Cardiac fibroblast (primary cell): ENCODE measurements at regions not wholly inside any gene's neighbourhood (a gene's known extent, or its start where the extent isn't known, plus 50 kb on each side); places are given as distances from the start of the nearest gene placed in this dataset.

ENCODE experiments used
- DNase-seq, 2 donors: peaks; one replicate each; pipeline versions ENCODE4 v3.0.0 to v3.0.0-alpha.2; 2010; ENCODE audit warnings: low read depth in 2 of 2
- H3K4me3 ChIP-seq, 2 donors: replicated peaks in 1 of 2; 1 replicate in 1 of 2; 2 replicates in 1 of 2; pipeline ENCODE4 v1.5.1; 2011; ENCODE audit warnings: low read depth in 2 of 2, low read length in 2 of 2, mild to moderate bottlenecking in 2 of 2, moderate library complexity in 1 of 2
- TF ChIP-seq, protein P1 (sequence below): IDR thresholded peaks from one replicate; pipeline ENCODE4 v1.5.1; 2011; ENCODE audit warnings: low read depth, mild to moderate bottlenecking, low read length, inconsistent platforms

DNA sequence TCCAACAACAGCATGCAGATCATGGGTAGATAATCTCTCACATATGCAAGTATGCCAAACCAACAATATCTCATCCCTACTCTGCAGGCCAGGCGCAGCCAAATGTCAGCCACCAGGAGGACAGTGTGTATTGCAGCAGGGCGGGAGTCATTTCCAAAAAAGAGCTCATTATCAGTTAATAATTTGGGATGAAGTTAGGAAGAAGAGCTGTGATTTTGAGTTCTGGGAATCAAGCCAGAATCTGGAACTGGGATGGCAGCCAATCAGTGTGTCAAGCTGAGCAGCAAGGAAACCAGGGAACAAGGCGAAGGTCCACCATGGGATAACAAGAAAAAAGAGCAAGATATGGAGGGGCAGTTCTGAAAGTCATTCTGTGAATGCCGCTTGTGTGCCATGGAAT lies 88.2 kb upstream of the CAMK2D start:
- TF ChIP-seq, protein P1, sequence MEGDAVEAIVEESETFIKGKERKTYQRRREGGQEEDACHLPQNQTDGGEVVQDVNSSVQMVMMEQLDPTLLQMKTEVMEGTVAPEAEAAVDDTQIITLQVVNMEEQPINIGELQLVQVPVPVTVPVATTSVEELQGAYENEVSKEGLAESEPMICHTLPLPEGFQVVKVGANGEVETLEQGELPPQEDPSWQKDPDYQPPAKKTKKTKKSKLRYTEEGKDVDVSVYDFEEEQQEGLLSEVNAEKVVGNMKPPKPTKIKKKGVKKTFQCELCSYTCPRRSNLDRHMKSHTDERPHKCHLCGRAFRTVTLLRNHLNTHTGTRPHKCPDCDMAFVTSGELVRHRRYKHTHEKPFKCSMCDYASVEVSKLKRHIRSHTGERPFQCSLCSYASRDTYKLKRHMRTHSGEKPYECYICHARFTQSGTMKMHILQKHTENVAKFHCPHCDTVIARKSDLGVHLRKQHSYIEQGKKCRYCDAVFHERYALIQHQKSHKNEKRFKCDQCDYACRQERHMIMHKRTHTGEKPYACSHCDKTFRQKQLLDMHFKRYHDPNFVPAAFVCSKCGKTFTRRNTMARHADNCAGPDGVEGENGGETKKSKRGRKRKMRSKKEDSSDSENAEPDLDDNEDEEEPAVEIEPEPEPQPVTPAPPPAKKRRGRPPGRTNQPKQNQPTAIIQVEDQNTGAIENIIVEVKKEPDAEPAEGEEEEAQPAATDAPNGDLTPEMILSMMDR, result peak; percentile 12
- no peak overlapping the region for H3K4me3 ChIP-seq
- DNase-seq, result peak; percentile 64 to 76

DNA sequence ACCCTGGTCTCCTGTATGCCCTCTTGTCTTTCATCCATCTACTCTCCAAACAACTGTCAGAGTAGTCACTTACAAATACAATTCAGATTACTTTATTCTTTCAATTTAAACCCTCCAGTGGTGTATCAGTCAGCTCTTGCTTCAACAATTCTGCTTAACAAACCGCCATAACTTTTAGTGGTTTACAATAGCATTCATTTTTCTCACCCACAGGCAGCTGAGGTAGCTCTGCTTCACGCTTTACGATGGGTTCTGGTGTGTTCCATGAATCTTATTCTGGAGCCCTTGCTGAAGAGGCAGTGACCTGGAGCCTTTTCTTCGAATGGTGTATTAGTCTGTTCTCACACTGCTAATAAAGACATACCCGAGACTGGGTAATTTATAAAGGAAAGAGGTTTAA lies 86.2 kb upstream of the CAMK2D start:
- no peak overlapping the region for H3K4me3 ChIP-seq
- TF ChIP-seq, protein P1, result no peak
- DNase-seq, result no peak

DNA sequence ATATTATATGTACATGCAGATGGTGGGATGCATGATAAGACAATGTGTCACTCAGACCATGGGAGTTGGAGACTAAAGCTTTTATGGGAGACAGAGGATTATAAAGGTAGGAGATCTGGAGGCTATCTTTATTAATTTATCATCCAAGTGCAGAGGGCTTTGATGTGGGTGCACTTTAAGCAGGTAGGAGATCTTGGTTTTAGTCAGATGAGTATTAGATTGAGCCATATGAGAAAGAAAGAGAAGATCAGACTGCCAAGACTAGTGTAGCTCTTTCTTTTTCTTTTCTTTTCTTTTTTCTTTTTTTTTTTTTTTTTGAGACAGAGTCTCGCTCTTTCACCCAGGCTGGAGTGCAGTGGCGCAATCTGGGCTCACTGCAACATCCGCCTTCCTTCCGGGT lies 84.9 kb upstream of the CAMK2D start:
- no peak for DNase-seq
- H3K4me3 ChIP-seq, result no peak overlapping the region
- TF ChIP-seq, protein P1, result no peak

DNA sequence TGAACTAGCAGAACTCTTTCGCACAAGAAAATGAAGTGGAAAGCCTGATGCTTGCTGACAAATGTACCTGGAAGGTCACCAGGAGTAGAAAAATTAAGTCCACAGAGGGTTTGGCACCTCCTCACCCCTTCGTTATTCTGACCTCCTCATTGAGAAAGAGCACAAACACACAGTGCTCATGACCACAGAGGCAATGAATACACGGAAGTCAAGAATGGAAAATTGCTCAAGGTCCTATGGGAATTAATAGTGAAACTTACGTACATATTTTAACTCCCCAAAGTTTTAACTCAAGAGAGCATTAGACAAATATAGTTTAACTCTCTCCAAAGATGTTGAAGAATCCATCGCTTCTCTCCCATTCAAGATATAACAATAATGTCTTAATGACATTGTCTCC lies 83.6 kb upstream of the CAMK2D start:
- DNase-seq, result peak; percentile 22 to 84
- TF ChIP-seq, protein P1, result no peak
- H3K4me3 ChIP-seq, result no peak overlapping the region

DNA sequence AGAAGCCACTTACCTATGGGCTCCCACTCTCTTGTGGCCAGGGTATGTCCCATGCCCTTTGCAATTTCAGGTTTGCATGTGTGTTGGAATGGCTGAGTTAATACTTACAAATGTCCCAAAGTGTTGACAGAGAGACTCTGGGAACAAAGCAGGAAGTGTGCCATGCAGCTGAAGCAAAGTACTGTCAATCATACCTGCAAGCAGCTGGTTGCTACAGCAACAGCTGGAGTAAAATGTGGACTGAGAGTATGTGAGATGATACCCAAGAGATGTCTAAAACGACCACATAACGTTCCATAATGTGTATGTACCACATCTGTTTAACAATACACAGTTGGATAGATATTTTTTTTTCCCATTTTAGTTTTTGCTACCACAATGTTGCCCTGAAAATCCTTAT lies 82.8 kb upstream of the CAMK2D start:
- H3K4me3 ChIP-seq, result no peak overlapping the region
- TF ChIP-seq, protein P1, result no peak
- DNase-seq, result no peak

DNA sequence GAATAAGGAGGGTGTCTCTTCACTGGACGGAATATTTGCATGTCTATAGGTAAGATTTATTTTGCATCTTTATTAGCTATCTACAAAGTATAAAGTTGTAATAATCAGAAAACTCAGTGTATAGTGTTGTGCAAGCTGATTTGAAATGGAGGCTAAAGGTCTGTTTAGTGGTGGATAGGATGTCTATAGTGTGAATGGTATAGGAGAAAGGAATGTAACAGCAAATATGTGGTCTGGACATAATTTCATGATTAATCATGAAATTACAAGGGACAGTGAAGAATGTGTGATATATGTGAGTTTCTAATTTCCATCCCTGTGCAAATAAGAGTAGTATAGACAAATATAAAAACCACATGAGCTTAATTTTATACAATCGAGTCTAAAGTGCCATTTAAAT lies 79.3 kb upstream of the CAMK2D start:
- no peak overlapping the region for H3K4me3 ChIP-seq
- peak in 1 of 2 donors; percentile 9 for DNase-seq
- TF ChIP-seq, protein P1, result no peak

DNA sequence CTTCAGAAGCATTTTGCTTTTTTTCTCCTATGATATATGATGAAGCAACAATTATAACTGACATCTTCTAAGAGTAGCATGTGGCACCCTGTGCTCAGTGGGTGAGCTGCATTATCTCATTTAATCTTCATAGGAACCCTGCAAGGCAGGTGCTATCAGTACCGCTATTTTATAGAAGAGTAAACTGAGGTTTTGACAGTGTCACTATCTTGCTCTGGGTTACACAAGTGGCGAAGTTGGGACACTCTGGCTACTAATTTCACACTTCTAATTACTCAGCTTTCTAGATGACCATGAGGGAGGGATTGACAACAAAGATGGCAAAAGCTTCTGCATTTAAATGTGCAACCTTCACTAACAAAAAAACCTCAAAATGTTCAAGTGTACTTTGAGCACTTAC lies 76.9 kb upstream of the CAMK2D start:
- TF ChIP-seq, protein P1, result no peak
- H3K4me3 ChIP-seq, result no peak overlapping the region
- no peak for DNase-seq
